OCI-LY1 (cell line): ENCODE measurements at regions not wholly inside any gene's neighbourhood (a gene's known extent, or its start where the extent isn't known, plus 50 kb on each side); places are given as distances from the start of the nearest gene placed in this dataset.
A peak's percentile ranks its signal among the peaks of the same experiment; 100 is the strongest.

ENCODE experiments used
- H2AFZ ChIP-seq: fragments of 200-600 bp; sonication (generic), shearing (Covaris generic); 2 replicates; pipeline ENCODE4 v1.6.0; 2014; ENCODE audit warnings: antibody characterized with exemption, mild to moderate bottlenecking, low read length
- H3F3A ChIP-seq: fragments of 200-600 bp; sonication (generic), shearing (Covaris generic); 2 replicates; pipeline ENCODE4 v1.6.0; 2014; ENCODE audit warnings: mild to moderate bottlenecking, antibody characterized with exemption, low read length, moderate library complexity; ENCODE audit not compliant: insufficient read depth
- H3K27ac ChIP-seq: fragments of 200-600 bp; sonication (generic); 2 replicates; pipeline ENCODE4 v1.5.1; 2014; ENCODE audit warnings: low read length, mixed run types, mild to moderate bottlenecking, low read depth; ENCODE audit not compliant: poor library complexity, severe bottlenecking
- H3K27me3 ChIP-seq: fragments of 200-600 bp; sonication (generic); 2 replicates; pipeline ENCODE4 v1.6.0; 2014; ENCODE audit warnings: antibody characterized with exemption, mild to moderate bottlenecking, low read length, moderate library complexity; ENCODE audit not compliant: insufficient read depth
- H3K36me3 ChIP-seq: fragments of 200-600 bp; sonication (generic); 2 replicates; pipeline ENCODE4 v1.6.1; 2014; ENCODE audit warnings: mild to moderate bottlenecking, antibody characterized with exemption, low read length, moderate library complexity, mixed read lengths; ENCODE audit not compliant: insufficient read depth
- H3K4me1 ChIP-seq: fragments of 200-600 bp; sonication (generic); 2 replicates; pipeline ENCODE4 v1.5.1; 2014; ENCODE audit warnings: mild to moderate bottlenecking, low read length, moderate library complexity; ENCODE audit not compliant: insufficient read depth, severe bottlenecking
- H3K4me2 ChIP-seq: fragments of 200-600 bp; sonication (generic), shearing (Covaris generic); 2 replicates; pipeline ENCODE4 v1.6.1; 2014; ENCODE audit warnings: low read length
- H3K4me3 ChIP-seq: fragments of 200-600 bp; sonication (generic); 2 replicates; pipeline ENCODE4 v1.5.1; 2014; ENCODE audit warnings: low read length, low read depth, mild to moderate bottlenecking, mixed read lengths; ENCODE audit not compliant: poor library complexity, severe bottlenecking
- H3K79me2 ChIP-seq: fragments of 200-600 bp; shearing (Covaris generic); 2 replicates; pipeline ENCODE4 v1.6.1; 2016; ENCODE audit warnings: mixed run types, low read length, mixed read lengths; ENCODE audit not compliant: insufficient read depth
- H3K9ac ChIP-seq: fragments of 200-600 bp; sonication (generic), shearing (Covaris generic); 2 replicates; pipeline ENCODE4 v1.6.1; 2014; ENCODE audit warnings: mild to moderate bottlenecking, low read length, mixed read lengths
- H3K9me2 ChIP-seq: fragments of 200-600 bp; sonication (generic), shearing (Covaris generic); 2 replicates; pipeline ENCODE4 v1.6.1; 2014; ENCODE audit warnings: low read depth, mild to moderate bottlenecking, low read length, mixed read lengths
- H3K9me3 ChIP-seq: fragments of 200-600 bp; shearing (Covaris generic); 2 replicates; pipeline ENCODE4 v1.6.1; 2014; ENCODE audit warnings: low read length, mixed read lengths
- H4K20me1 ChIP-seq: fragments of 200-600 bp; sonication (generic), shearing (Covaris generic); 2 replicates; pipeline ENCODE4 v1.6.0; 2016; ENCODE audit warnings: mild to moderate bottlenecking, low read length; ENCODE audit not compliant: insufficient read depth
- EZH2 ChIP-seq: fragments of 200-600 bp; sonication (generic), shearing (Covaris generic); IDR thresholded peaks from 2 replicates; pipeline ENCODE4 v1.8.0; 2017; ENCODE audit warnings: borderline replicate concordance, mixed run types, mild to moderate bottlenecking, antibody characterized with exemption, low read length, moderate library complexity, mixed read lengths
- TF ChIP-seq, protein P1 (sequence below): fragments of 200-600 bp; sonication (generic), shearing (Covaris generic); IDR thresholded peaks from 2 replicates; pipeline ENCODE4 v1.5.1; 2017; ENCODE audit warnings: mild to moderate bottlenecking, antibody characterized with exemption, low read length, moderate library complexity, mixed read lengths

DNA sequence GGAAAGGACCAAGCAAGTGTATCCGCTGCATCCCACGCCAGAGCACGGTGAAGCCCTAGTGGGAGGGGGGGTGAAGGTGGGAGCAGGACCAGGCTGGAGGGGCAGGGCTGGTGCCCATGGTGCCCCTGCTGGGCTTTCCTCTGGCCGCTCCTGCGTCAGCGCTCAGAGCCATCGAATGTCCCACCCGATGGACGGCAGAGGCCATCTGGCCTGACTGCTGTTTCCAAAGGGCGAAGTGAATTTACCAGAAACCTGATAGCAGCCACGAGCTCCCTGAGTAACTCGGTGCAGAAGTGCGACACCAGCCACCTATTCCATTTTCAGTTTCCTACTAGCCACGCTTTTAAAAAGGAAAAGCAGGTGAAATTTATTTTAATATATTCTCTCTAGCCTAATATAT lies 203.6 kb upstream of the CIBAR2 start:
- Histone ChIP-seq H3K27ac (no peak overlapping the region), H3K9ac (no peak overlapping the region), H3K4me3 (no peak overlapping the region), H4K20me1 (no peaks in the 10 kb centered on the region), H3K79me2 (no peaks in the 10 kb centered on the region), H2AFZ (no peak overlapping the region), H3K9me2 (no peaks in the 10 kb centered on the region), H3K27me3 (0 out of 2 replicates have a peak, but pooled peaks cover under 1% of the 10 kb centered on the region), H3K4me2 (no peak overlapping the region), H3K9me3 (no peaks in the 10 kb centered on the region), H3F3A (no peaks in the 10 kb centered on the region), H3K4me1 (peaks cover 3% of the 10 kb centered on the region), H3K36me3 (no peaks in the 10 kb centered on the region)
- TF ChIP-seq EZH2: no peak
- TF ChIP-seq, protein P1, sequence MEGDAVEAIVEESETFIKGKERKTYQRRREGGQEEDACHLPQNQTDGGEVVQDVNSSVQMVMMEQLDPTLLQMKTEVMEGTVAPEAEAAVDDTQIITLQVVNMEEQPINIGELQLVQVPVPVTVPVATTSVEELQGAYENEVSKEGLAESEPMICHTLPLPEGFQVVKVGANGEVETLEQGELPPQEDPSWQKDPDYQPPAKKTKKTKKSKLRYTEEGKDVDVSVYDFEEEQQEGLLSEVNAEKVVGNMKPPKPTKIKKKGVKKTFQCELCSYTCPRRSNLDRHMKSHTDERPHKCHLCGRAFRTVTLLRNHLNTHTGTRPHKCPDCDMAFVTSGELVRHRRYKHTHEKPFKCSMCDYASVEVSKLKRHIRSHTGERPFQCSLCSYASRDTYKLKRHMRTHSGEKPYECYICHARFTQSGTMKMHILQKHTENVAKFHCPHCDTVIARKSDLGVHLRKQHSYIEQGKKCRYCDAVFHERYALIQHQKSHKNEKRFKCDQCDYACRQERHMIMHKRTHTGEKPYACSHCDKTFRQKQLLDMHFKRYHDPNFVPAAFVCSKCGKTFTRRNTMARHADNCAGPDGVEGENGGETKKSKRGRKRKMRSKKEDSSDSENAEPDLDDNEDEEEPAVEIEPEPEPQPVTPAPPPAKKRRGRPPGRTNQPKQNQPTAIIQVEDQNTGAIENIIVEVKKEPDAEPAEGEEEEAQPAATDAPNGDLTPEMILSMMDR: no peak

GRCh38 chr16:85316321-85316919 lies 204.1 kb upstream of the CIBAR2 start:
- Histone ChIP-seq H3K36me3 (no peaks in the 10 kb centered on the region), H3K4me3 (no peak overlapping the region), H2AFZ (no peak overlapping the region), H3K4me2 (no peak overlapping the region), H3F3A (no peaks in the 10 kb centered on the region), H3K9ac (no peak overlapping the region), H3K4me1 (no peaks in the 10 kb centered on the region), H3K9me3 (no peaks in the 10 kb centered on the region), H3K27ac (no peak overlapping the region), H3K9me2 (no peaks in the 10 kb centered on the region), H4K20me1 (no peaks in the 10 kb centered on the region), H3K79me2 (no peaks in the 10 kb centered on the region), H3K27me3 (0 out of 2 replicates have a peak, but pooled peaks cover 3% of the 10 kb centered on the region)
- TF ChIP-seq EZH2: no peak
- TF ChIP-seq, protein P1: peak; percentile 62

DNA sequence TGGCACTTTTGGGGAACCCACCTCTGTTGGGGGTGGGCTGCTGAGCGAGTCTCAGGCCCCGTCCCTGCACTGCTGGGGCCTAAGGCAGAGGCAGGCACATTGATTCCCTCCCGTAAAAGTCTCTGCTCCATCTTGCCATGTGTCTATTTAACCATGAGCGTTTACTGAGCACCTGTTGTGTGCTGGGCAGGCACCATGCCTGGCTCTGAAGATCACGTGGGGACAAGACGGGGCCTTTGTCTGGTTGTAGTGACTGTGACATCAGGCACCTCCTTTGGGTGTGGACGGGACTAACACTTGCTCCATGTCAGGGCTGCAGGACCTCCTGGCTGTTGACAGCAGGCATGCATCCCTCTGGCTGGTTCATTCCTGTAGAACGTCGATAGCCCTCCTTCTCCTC lies 204.7 kb upstream of the CIBAR2 start:
- Histone ChIP-seq H4K20me1 (no peaks in the 10 kb centered on the region), H3K9ac (no peak overlapping the region), H3K36me3 (no peaks in the 10 kb centered on the region), H3F3A (no peaks in the 10 kb centered on the region), H3K4me2 (no peak overlapping the region), H3K4me3 (no peak overlapping the region), H3K27me3 (0 out of 2 replicates have a peak, but pooled peaks cover 3% of the 10 kb centered on the region), H3K4me1 (no peaks in the 10 kb centered on the region), H3K9me2 (no peaks in the 10 kb centered on the region), H3K27ac (no peak overlapping the region), H2AFZ (no peak overlapping the region), H3K79me2 (no peaks in the 10 kb centered on the region), H3K9me3 (no peaks in the 10 kb centered on the region)
- TF ChIP-seq EZH2: no peak
- TF ChIP-seq, protein P1: no peak
